ENCODE measurements at regions not wholly inside any gene's neighbourhood (a gene's known extent, or its start where the extent isn't known, plus 50 kb on each side); places are given as distances from the start of the nearest gene placed in this dataset.

DNA sequence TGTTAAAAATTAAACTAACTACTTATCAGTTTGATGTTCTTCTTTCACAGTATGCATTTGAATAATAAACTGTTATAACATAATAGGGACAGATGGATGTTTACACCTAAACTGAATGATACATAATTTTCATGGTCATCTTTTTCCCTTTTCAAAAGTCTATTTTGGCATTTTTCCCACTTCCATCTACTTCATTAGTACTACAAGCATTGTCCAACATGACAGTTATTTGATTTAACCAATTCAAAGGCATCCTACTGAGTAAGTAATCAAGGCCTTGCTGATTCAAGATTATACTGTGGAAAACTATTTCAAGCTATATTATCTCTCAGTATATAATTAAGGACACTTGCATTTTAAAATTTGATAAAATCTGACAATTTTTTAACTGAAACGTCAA lies 212.9 kb downstream of the FAT4 start:
- no peak overlapping the region for H3K4me3 ChIP-seq (ENCODE audit: low read depth, low read length)
- TF ChIP-seq, protein P1, sequence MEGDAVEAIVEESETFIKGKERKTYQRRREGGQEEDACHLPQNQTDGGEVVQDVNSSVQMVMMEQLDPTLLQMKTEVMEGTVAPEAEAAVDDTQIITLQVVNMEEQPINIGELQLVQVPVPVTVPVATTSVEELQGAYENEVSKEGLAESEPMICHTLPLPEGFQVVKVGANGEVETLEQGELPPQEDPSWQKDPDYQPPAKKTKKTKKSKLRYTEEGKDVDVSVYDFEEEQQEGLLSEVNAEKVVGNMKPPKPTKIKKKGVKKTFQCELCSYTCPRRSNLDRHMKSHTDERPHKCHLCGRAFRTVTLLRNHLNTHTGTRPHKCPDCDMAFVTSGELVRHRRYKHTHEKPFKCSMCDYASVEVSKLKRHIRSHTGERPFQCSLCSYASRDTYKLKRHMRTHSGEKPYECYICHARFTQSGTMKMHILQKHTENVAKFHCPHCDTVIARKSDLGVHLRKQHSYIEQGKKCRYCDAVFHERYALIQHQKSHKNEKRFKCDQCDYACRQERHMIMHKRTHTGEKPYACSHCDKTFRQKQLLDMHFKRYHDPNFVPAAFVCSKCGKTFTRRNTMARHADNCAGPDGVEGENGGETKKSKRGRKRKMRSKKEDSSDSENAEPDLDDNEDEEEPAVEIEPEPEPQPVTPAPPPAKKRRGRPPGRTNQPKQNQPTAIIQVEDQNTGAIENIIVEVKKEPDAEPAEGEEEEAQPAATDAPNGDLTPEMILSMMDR (IDR thresholded peaks at IDR 0.05; ENCODE audit: borderline replicate concordance, insufficient read depth, low read depth, low read length): no peak

DNA sequence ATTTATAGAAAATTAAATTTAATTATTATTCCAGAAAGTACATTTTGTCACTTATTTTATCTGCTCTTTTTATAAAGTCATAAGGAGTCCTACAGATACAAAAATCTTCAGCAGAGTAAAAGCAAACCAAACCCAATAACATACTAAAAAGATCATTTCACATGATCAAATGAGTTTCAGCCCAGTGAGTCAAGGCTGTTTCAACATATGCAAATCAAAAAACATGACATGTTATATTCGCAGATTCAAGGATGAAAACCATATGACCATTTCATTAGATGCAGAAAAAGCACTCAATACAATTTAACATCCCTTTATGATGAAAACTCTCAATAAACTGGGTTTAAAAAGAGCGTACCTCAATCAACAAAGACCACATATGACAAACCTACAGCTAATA lies 214.3 kb downstream of the FAT4 start:
- no peak overlapping the region for H3K4me3 ChIP-seq (ENCODE audit: low read depth, low read length)
- TF ChIP-seq, protein P1 (IDR thresholded peaks at IDR 0.05; ENCODE audit: borderline replicate concordance, insufficient read depth, low read depth, low read length): no peak

DNA sequence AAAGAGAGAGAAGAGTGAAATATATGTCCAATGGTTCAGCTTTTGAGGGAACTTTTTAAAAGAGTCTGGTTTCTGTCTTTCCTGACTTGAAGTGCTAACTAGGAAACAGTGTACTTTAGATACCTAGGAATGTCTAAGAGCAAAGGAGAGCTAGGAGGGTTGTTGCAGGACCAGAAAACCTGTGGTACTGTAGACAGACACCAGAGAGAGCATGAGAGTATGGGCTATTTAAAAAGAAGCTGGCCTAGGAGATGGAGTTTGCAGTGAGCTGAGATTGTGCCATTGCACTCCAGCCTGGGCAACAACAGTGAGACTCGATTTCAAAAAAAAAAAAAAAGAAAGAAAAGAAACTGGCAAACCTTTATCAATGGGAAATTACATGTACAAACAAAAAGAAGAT lies 223.9 kb downstream of the FAT4 start:
- H3K4me3 ChIP-seq (ENCODE audit: low read depth, low read length): no peak overlapping the region
- TF ChIP-seq, protein P1 (IDR thresholded peaks at IDR 0.05; ENCODE audit: borderline replicate concordance, insufficient read depth, low read depth, low read length): no peak

DNA sequence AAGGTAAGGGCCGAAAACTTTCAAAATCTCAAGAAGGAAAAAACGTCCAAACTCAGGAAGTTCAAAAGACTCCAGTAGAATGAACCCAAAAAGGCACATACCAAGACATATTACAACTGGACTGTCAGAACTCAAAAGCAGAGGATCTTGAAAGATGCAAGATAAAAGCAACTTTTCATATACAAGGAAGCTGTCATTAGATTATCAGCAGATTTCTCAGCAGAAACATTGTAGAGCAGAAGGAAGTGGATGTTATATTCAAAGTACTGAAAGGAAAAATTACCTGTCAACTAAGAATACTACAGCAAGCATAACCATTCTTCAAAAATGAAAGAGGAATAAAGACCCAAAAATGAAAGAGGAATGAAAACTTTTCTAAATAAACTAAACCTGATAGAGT lies 224.9 kb downstream of the FAT4 start:
- TF ChIP-seq, protein P1 (IDR thresholded peaks at IDR 0.05; ENCODE audit: borderline replicate concordance, insufficient read depth, low read depth, low read length): no peak
- no peak overlapping the region for H3K4me3 ChIP-seq (ENCODE audit: low read depth, low read length)

DNA sequence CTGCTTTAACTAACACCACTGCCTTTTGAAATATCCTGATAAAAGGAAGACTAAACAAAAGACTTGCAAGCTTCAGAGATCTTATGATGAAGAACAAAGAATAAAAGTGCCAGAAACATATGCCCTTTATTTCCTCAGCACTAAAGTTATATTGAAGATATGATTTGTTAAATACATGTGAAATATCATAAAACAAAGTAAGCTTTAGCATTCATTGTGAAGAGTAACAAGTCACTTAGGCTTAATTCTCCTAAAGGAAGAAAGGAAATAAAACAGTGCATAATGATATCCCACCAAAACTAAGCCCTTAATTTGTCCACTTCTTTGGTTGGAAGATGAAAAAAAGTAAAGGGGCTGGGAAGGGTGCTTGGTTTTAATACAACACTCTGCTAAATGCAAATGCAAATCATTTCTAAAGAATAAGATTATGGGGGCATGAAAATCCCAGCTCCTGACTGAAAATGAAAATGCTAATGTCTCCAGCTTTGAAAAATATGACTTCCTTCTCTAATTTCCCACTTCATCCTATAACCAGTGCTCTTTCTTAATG lies 227.2 kb downstream of the FAT4 start:
- TF ChIP-seq, protein P1 (IDR thresholded peaks at IDR 0.05; ENCODE audit: borderline replicate concordance, insufficient read depth, low read depth, low read length): no peak
- H3K4me3 ChIP-seq (ENCODE audit: low read depth, low read length): no peak overlapping the region

DNA sequence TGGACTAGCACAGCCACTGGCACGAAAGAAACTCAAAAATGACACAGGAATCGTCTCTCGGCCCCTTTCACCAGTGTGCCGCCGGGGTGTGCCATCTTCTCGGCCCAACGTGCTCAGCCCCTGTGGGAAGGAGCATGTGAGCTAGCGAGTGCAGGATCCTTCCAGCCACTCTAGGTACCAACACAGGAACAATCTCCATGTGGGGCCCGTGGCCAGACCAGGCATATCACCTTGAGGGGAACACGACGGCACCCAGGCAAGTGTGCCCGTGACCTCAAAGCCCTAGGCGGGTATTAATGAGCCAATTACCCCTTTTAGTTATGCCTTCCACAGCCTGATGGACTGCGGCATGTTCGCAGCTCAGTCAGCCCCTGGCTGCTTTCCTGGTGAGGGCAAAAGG lies 231.5 kb downstream of the FAT4 start:
- no peak overlapping the region for H3K4me3 ChIP-seq (ENCODE audit: low read depth, low read length)
- TF ChIP-seq, protein P1 (IDR thresholded peaks at IDR 0.05; ENCODE audit: borderline replicate concordance, insufficient read depth, low read depth, low read length): no peak

DNA sequence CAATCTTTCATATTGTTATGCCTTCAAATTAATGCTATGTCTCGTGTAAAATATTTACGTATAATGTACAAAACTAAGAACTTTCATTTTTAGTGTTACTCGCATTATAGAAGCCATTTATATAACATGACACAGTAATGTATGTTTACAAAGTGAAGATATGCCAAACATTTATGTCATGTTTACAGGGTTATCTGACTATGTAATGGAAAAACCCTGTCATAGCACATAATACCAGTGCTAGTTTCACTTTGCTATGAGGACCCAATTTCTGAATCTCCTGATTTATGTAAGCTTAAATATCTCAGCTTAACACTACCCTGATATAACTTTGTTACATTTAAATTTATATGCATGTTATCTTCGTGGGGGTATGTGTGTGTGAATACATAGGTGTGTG lies 233.1 kb downstream of the FAT4 start:
- TF ChIP-seq, protein P1 (IDR thresholded peaks at IDR 0.05; ENCODE audit: borderline replicate concordance, insufficient read depth, low read depth, low read length): no peak

More for the DNA sequence above, 233.1 kb downstream of the FAT4 start:
- no peak overlapping the region for H3K4me3 ChIP-seq (ENCODE audit: low read depth, low read length)

Measured in GM12875 (cell line).